ENCODE measurements at regions not wholly inside any gene's neighbourhood (a gene's known extent, or its start where the extent isn't known, plus 50 kb on each side); places are given as distances from the start of the nearest gene placed in this dataset.

DNA sequence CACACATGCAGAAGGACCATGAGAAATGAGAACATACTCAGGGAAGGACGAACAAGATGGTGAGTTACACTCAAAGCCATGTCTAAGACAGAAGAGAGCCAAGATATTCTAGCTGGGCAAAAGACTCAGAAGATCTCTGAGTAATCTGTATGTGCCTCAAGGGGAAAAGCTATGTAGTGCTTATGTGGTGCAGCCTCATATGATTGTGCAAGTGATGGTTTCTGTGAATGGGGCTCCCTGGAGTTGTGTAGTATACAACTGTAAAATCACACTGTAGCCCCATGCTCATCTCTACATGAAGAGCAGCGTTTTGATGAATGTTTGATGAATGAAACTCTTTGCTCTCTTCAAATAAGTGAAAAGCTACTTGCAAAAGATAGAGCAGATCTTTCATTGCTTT is 57.5 kb downstream of the OSR1 start:
- DNase-seq: no peak

DNA sequence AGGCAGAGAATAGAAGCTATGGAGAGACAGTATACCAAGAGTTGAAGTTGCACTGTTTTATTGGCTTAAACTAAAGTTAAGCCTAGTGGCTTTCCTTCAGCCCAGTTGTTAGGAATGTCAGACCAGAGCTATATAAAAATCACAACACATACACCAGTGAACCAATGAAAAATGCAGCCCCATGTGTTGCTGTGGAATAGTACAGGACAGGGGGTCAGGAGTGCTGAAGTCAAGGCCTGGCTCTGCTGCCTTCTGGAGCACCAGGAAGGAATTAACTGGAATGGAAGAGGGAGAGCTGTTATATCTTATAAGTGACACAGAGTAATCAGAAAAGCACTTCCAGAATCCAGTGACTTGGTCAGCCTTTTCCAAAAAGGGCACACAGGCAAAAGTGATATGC is 58.9 kb downstream of the OSR1 start:
- no peak for DNase-seq

DNA sequence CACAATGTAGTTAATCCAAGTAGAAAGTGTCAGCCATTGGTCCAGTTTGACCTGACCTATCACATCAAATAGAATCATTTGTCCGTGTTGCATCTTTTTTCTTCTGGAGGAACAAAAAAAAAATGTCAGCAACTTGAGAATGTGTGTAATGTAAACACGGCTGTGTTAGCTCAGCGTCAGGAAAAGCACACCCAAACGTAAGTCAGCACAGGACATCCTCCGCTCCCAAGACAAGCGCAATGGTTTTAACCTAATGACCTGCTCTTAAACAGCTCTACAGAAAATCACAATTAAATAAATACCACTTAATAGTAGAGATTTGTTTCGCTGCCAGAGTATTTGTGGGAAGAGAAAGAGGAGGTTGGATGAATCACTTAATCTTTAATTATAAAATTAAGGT is 59.4 kb downstream of the OSR1 start:
- DNase-seq: no peak

DNA sequence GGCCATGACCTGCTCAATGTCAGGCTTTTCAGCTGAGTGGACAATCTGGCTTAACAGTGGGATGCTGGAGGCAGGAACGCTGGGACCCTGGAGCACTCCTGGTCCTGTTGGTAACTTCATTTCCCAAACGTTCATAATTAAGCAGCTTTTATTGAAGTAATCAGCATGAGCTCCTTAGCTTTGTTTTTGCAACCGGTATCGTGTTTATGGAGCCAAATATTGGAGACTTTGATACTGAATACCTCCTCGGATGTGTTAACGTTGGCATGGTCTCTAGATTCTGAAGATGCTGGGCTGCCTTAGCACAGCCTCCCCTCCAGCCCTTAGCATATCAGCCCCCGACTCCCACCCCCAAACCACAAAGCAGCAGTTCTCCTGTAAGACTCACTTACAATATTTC is 60.7 kb downstream of the OSR1 start:
- no peak for DNase-seq

- no peak for DNase-seq
Observed at GRCh38 chr2:19295998-19296502, 62.4 kb downstream of the OSR1 start.

- no peak for DNase-seq
Observed at GRCh38 chr2:19292007-19292406, 66.4 kb downstream of the OSR1 start.

- no peak for DNase-seq
Observed at GRCh38 chr2:19288291-19288690, 70.1 kb downstream of the OSR1 start.

DNA sequence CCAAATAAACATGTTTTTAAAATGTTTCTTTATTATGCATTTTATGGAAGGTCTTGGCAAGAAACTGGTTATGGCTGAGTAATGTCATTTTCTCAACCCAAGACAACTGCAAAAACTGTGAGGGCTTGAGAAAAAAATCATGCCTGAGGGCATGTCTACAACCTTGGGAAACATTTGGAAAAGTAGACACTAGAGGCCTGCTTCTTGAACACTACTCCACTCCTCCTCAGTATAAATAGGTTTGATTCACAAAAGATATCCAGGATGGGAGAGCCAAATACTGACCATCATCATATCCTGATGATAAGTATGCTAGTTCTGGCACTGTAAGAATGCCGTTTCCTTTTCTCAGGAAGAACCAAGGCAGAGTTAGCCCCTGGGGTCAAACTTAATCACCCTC is 71.1 kb downstream of the OSR1 start:
- DNase-seq: no peak

DNA sequence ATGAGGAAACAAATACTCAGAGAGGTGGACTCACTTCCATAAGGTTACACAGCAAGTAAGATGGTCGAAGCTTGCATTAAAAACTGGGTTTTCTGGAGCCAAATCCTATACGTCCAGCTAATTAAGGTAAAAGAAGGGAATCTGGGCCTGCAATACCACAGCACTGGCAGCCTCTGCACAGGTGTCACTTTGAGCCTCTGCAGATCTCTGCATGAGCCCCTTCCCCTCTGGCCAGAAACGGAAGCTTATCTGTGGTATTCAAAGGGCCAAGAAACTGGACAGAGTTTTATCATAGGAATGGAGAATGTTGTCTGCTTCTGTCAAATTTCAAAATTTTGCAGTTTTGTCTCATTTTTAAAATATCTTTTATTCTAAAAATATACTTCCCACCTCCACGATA is 76.1 kb downstream of the OSR1 start:
- DNase-seq: no peak

- no peak for DNase-seq
Observed at GRCh38 chr2:19274439-19274838, 84.0 kb downstream of the OSR1 start.

DNA sequence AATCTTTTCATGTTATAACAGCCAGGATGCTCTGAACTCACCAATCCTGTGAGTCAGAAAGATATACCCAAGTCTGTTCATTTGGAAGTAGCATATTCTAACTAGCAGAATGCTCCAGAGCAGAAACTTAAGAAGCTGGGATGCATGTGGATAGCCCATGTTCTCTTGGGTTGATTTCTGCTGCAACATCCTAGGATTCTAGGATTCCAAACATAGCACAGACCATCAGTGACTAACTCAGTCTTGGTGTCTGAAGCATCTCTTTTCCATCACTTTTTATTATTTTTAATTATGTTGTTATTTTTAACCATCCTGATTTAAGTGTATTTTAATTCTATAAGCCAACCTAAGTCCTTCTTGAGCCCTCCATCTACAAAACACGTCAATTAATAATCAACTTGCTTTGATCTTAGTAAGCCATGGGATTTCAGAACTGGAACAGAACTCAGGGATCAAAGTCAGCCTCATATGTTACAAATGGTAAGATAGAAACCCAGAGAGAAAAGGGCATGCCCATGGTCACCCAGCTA is 85.4 kb downstream of the OSR1 start:
- DNase-seq: no peak

GRCh38 chr2:19272039-19272438 is 86.4 kb downstream of the OSR1 start:
- DNase-seq: no peak

- no peak for DNase-seq
Observed at GRCh38 chr2:19264852-19265251, 93.6 kb downstream of the OSR1 start.

DNA sequence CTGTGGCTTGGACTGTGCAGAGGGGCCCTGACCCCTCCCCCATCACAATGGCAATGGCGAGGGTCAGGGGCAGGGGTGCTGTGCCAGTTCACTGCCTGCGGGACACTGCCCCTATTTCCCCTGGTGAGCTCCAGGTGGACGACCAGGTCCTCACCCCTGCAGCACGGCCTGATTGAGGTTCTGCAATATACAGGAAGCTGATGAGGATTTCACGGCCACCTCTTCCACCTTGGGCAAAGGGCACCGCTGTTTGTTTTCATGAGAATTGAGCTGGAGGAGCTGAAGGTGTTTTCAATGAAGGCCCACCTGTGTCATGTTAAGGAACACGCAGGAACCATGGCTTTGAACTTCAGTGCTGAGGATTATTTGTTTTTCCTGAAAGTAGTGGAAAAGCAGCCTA is 96.3 kb downstream of the OSR1 start:
- no peak for DNase-seq

DNA sequence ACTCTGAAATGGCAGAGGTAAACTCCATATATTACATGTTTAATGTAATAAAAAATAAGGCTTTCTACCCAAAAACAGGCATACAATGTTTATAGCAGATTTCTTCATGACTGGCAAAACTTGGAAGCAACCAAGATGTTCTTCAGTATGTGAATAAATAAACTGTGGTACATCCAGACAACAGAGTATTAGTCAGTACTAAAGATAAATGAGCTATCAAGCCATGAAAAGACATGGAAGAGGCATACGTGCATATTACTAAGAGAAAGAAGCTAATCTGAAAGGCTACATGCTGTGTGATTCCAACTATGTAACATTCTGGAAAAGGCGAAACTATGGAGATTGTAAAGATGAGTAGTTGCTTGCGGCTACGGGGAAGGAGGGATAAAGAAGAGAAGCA is 97.4 kb downstream of the OSR1 start:
- no peak for DNase-seq

- no peak for DNase-seq
Observed at GRCh38 chr2:19256121-19256601, 102.3 kb downstream of the OSR1 start.

DNA sequence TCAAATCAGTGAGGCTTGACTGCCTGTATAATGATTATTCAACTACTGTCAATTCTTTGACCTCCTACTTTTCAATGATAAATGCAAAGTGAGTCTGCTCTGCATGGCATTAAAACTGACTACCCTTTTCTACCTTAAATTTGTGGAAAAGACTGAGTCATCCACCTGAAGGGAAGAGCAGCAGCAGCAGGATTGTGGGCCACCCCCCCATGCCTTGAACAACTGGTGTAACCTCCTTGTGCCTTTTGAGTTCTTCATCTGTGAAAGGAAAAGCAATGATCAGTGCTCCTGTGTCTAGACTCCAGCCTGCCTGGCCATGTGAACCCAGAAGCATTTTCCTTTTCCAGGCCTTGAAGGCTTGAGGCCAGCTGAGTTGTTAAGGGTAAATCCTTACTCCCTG is 102.9 kb downstream of the OSR1 start:
- no peak for DNase-seq

DNA sequence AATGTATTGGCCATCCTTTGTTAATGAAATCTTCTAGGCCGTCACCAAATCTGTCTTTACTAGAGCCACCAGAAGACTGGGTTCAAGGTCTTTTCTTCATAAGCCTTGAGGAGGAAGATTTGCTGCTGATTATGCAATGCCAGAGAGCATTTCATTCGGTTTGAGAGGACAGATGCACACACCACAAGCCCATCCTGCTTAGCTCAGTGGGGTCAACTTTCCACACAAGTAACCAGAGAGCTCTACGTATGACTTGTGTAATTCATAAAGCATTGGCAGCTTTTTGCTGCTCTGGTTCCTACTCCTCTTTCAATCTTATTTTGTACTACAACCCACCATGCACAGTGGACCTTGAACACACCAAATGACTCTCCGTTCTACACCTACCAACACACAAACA is 106.9 kb downstream of the OSR1 start:
- no peak for DNase-seq

- no peak for DNase-seq
Observed at GRCh38 chr2:19250906-19251305, 107.5 kb downstream of the OSR1 start.

GRCh38 chr2:19247186-19247585 is 111.2 kb downstream of the OSR1 start:
- no peak for DNase-seq

DNA sequence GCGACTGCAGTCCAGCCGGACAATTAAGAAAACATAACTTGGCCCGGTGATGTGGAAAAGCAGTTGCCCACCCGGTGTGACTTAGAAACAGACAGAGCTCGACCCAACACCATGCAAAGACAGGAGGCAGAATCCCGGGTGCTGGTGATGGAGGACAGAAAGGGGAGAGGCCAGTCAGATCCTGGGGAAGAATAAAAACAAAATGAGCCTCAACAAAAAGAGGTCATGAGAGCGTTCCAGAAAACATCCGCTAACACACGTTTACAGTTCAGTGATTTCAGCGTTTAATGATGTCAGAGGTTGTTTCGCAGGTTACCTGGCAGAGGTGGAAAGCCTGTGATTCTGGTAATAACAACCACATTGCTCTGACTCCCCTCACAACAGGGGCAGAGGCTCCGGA is 111.9 kb downstream of the OSR1 start:
- no peak for DNase-seq

DNA sequence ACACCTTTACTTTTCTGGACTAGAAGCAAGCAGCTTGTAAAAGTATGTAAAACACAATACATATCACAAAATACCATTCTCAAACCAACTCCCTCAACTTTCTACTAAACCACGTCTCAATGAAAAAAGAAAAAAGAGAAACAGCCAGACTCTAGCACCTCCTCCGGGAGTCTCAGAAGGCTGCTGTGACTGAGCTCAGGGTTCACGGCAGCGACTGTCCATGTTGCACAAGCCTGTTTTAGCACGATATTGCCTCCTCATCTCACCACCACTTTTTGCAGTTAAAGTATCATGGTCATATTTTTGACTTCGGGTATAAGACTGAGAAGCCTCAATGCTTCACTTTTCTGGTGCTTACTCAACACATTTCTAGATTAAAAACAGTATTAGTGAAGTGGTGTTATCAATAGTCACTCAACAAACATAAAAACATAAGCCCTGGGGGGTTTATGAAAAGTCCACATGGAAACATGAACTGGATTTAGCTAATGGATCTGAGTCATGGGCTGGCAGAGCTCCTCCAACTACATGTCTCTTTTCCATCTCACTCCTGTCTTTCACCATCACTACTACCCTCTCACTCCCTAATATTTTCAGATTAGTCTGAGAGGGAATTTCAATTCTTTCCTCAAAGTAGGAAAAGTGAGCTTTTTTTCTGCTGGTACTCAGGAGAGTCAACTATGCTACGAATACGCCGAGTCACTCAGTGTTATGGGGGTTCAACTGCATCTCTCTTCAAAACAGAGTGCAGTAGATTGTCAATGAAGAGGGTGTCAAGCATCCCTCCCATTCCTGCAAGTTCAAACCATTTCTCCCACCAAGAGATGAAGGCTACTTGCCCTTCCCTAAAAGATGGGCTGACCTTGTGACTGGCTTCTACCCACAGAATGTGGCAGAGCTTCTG is 113.7 kb downstream of the OSR1 start:
- DNase-seq: no peak

GRCh38 chr2:19238440-19239060 is 119.9 kb downstream of the OSR1 start:
- DNase-seq: no peak

GRCh38 chr2:19235308-19235707 is 123.1 kb downstream of the OSR1 start:
- DNase-seq: no peak
